GM12873 (cell line): ENCODE measurements at regions not wholly inside any gene's neighbourhood (a gene's known extent, or its start where the extent isn't known, plus 50 kb on each side); places are given as distances from the start of the nearest gene placed in this dataset.

Experiments used
- TF ChIP-seq, protein P1 (sequence below): IDR thresholded peaks from 2 replicates; pipeline ENCODE4 v1.5.1; 2012; ENCODE audit warnings: low read depth, mild to moderate bottlenecking, moderate library complexity, low read length, control low read depth; ENCODE audit not compliant: insufficient read depth; ENCODE audit errors: missing control alignments

DNA sequence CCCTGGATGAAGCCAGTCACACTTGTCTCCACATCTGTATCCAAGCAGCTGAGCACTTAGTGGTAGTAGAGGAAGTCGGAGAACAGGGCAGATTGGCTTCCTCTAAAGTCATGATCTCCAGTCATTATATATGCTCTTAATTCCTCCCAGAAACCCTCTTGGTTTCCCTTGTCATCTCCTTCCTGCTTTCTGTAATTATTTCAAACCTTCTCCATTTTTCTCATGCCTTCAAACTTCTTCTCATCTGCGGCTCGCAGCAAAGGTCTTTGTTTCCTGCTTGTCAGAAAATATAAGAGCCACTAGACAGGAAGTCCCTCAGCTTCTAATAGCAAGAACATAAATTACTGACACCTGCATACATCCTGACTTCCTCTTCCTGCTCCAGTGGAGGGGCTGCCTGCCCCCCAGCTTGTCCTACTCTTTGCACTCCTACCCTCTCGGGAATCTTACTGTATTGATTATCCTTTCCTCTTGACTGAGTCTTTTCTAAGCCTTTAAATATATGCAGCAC lies 124.6 kb upstream of the NGF start:
- TF ChIP-seq, protein P1, sequence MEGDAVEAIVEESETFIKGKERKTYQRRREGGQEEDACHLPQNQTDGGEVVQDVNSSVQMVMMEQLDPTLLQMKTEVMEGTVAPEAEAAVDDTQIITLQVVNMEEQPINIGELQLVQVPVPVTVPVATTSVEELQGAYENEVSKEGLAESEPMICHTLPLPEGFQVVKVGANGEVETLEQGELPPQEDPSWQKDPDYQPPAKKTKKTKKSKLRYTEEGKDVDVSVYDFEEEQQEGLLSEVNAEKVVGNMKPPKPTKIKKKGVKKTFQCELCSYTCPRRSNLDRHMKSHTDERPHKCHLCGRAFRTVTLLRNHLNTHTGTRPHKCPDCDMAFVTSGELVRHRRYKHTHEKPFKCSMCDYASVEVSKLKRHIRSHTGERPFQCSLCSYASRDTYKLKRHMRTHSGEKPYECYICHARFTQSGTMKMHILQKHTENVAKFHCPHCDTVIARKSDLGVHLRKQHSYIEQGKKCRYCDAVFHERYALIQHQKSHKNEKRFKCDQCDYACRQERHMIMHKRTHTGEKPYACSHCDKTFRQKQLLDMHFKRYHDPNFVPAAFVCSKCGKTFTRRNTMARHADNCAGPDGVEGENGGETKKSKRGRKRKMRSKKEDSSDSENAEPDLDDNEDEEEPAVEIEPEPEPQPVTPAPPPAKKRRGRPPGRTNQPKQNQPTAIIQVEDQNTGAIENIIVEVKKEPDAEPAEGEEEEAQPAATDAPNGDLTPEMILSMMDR: no peak

DNA sequence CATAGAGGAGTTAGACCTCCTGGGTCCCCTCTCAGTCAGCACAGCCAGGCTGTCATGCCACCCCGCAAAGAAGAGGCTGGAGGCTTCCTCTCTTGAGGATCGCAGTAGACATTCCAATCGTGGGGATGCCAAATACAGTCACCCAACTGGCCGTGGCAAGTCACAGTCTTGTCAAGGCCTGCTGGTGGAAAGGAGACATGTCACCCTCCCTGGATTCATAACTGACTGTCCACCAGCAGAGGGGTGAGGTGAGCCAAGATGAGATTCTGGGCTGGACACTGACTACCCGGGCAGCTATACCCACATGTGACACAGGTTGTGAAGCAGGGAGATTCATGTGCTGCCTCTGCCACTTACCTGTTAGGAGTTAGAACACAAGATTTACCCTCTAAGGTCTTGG lies 123.5 kb upstream of the NGF start:
- TF ChIP-seq, protein P1: no peak

DNA sequence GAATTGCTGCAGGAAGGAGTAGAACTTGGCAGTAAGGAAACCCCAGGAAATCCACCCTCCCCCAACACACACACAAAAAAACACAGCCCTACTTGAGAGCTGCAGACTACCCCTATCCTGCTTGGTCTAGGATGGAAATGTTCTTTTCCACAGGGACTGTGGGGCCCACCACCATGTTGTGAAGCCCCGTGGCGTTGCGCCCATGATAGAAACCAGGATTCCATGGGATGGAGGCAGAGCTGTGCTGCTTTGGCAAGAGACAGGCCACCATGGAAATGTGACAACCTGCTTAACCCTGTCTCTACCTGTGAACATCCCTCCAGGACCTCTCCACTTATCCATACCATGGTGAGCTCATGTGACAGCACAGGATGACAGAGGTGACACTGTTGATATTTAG lies 121.1 kb upstream of the NGF start:
- TF ChIP-seq, protein P1: no peak

DNA sequence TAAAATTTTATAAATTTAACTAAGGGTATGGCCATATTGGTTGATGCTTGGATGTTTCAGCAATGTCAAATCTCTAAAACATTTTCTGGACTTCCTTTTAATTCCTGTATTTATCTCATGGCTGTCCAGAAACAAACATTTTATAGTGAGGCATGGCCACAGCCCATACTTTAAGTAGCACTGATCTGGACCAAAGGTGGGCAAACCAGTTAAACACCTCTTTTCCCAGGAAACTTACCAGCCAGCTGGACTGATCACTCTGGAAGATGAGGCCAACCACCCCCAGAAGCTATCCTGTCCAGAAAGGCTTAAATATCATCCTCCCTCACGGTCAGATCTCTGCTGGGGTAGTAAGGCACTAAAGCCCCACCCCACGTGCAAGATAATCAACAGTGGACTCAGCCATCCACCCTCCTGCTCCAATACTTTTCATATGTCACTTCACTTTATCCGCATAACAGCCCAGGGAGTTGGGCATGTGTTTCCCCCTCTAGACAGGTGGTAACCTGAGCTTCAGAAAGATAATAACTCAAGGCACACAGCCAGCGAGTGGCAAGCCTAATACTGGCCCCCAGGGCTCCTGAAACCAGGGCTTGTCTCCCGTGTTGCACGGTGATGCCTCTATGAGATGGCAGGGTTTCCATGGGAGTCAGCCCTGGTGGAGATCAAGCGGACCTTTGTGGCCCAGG lies 120.5 kb upstream of the NGF start:
- TF ChIP-seq, protein P1: no peak

DNA sequence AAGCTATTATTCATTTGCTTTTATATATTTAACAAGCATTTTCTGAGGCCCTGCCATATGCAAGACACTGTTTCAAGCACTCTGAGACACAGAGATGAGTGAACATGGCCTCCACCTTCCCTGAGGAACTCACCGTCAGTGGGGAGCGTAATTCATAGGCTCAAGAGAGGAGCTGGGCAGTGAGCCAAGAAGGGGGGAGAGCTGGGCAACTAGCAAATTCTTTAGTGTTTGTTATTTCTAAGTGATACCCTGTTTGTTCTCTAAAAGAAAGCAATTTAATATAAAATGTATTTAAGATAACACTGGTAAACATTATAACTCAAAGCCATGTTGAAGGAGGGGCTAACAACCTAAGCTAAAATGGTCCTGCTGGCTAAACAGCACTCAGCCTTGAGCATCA lies 119.2 kb upstream of the NGF start:
- TF ChIP-seq, protein P1: no peak

DNA sequence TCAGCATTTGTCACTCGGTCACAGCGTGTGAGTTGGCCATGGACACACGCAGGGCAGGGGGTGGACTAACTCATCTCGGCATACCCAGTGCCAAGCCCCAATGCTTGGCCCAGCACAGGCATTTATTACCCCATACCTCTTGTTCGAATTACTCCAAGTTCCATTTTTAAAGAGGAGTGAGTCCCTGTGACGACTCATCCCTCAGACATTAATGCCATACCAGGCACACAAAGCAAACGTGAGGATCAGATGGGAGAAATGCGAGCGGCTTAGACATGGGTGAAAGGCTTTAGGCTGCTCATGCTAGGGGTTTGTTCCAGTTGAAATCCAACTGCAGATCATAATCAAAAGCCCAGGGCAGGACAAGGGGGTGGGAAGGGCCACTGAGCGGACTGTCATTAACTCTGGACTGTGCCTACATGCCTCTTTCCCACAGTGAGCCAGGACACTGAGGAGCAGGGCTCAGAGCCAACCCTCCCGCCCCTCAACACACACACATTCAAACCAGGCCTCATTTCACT lies 118.5 kb upstream of the NGF start:
- TF ChIP-seq, protein P1: no peak

DNA sequence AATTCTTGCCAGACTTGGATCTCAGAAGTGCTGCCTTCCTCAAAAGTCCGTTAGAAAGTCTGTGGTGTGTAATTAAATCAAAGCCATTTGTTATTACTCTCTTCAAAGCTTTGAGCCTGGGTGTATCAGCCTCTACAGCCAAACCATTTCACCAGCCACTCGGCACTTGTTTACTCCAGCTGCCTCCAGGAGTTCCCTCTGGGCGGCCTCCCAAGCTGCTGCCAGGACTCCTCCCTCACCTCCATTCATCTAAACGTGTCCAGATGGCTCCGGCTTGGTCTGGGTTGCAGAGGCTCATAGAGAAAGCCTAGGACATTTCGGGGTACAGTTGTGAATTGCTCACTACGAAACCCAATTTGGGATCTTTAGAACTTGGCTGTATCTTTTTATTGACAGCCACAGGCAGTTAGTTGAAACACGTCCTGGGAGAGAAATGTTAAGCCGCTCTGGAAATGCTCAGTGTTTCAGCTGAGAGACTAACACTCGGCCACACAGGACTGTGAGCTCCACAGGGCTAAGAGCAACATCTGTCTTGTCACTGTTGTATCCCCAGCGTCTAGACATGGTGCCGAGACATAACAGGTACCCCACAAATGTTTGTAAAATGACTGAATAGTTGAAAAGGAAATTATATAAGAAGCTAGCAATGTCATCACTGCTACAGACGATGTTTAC lies 116.9 kb upstream of the NGF start:
- TF ChIP-seq, protein P1: no peak
